PC-3 (cell line): ENCODE measurements at regions not wholly inside any gene's neighbourhood (a gene's known extent, or its start where the extent isn't known, plus 50 kb on each side); places are given as distances from the start of the nearest gene placed in this dataset.

Experiments used
- ATAC-seq: fragments of 200-7000 bp; cut with Tn5 transposase; 2 replicates; pipeline ENCODE4 v1.9.1; 2020; ENCODE audit warnings: mild to moderate bottlenecking, moderate library complexity
- BruUV-seq: library from RNA; stranded (reverse); fragments of 400-500 nt; replicated peaks from 2 replicates; lab custom pipeline; 2021; lab: Mats Ljungman, UMichigan
- CTCF ChIA-PET: fragments of 300-600 bp; sonication (Branson Sonifier 250); formaldehyde crosslinking; loops from one replicate; lab custom pipeline; 2022; ENCODE audit warnings: antibody characterized with exemption; lab: Charles Lee
- POLR2A ChIA-PET: fragments of 300-600 bp; sonication (Branson Sonifier 250); formaldehyde crosslinking; loops from one replicate; lab custom pipeline; 2022; ENCODE audit warnings: antibody characterized with exemption; ENCODE audit not compliant: unreplicated experiment; lab: Charles Lee
- DNase-seq: peaks from one replicate; pipeline ENCODE4 v3.0.0-alpha.2; 2015
- H2AFZ ChIP-seq: fragments of 300-600 bp; sonication (generic); 2 replicates; pipeline ENCODE4 v1.6.0; 2016; ENCODE audit warnings: antibody characterized with exemption, low read length
- H3F3A ChIP-seq: fragments of 300-600 bp; sonication (generic); one replicate; pipeline ENCODE4 v1.6.0; 2017; ENCODE audit warnings: antibody characterized with exemption, low read length, control low read depth, mild to moderate bottlenecking; ENCODE audit not compliant: unreplicated experiment
- H3K27ac ChIP-seq: fragments of 300-600 bp; sonication (generic); 2 replicates; pipeline ENCODE4 v1.5.1; 2016; ENCODE audit warnings: mild to moderate bottlenecking, low read length
- H3K27me3 ChIP-seq: fragments of 300-600 bp; sonication (generic); 2 replicates; pipeline ENCODE4 v1.6.1; 2016; ENCODE audit warnings: low read length, mixed read lengths
- H3K36me3 ChIP-seq: fragments of 300-600 bp; sonication (generic); 2 replicates; pipeline ENCODE4 v1.6.1; 2016; ENCODE audit warnings: low read depth, mixed run types, low read length, mixed read lengths
- H3K4me1 ChIP-seq: fragments of 300-600 bp; sonication (generic); 2 replicates; pipeline ENCODE4 v1.5.1; 2016; ENCODE audit warnings: low read length; ENCODE audit not compliant: insufficient read depth
- H3K4me2 ChIP-seq: fragments of 300-600 bp; sonication (generic); 2 replicates; pipeline ENCODE4 v1.6.0; 2016; ENCODE audit warnings: low read length
- H3K4me3 ChIP-seq: fragments of 300-600 bp; sonication (generic); 2 replicates; pipeline ENCODE4 v1.5.1; 2016; ENCODE audit warnings: mild to moderate bottlenecking, low read length, mixed read lengths
- H3K79me2 ChIP-seq: fragments of 300-600 bp; sonication (generic); 2 replicates; pipeline ENCODE4 v1.6.1; 2017; ENCODE audit warnings: low read length, mixed read lengths
- H3K9ac ChIP-seq: fragments of 300-600 bp; sonication (generic); 2 replicates; pipeline ENCODE4 v1.6.0; 2016; ENCODE audit warnings: mild to moderate bottlenecking, low read length
- H3K9me2 ChIP-seq: fragments of 300-600 bp; sonication (generic); replicated peaks from 2 replicates; pipeline ENCODE4 v1.6.1; 2016; ENCODE audit warnings: mixed run types, low read length, mixed read lengths
- H3K9me3 ChIP-seq: fragments of 300-600 bp; sonication (generic); 2 replicates; pipeline ENCODE4 v1.6.1; 2016; ENCODE audit warnings: low read length, mixed read lengths
- H4K20me1 ChIP-seq: fragments of 300-600 bp; sonication (generic); 2 replicates; pipeline ENCODE4 v1.6.1; 2016; ENCODE audit warnings: low read length, mixed read lengths
- EZH2 ChIP-seq: fragments of 300-600 bp; sonication (generic); IDR thresholded peaks from one replicate; pipeline ENCODE4 v1.6.1; 2017; ENCODE audit warnings: antibody characterized with exemption, mild to moderate bottlenecking, low read length; ENCODE audit not compliant: unreplicated experiment
- EZH2phosphoT487 ChIP-seq: fragments of 300-600 bp; sonication (generic); IDR thresholded peaks from 2 replicates; pipeline ENCODE4 v1.6.1; 2018; ENCODE audit warnings: mild to moderate bottlenecking, antibody characterized with exemption, low read length, borderline replicate concordance
- intact Hi-C: fragments of 100-400 bp; cut with micrococcal nuclease; formaldehyde crosslinking; loops from 2 replicates; pipeline ENCODE4 v1.9.0; 2023
- TF ChIP-seq, protein P1 (sequence below): fragments of 300-600 bp; sonication (generic); conservative IDR thresholded peaks from 2 replicates; pipeline ENCODE4 v1.5.1; 2017; ENCODE audit warnings: antibody characterized with exemption, low read depth, mild to moderate bottlenecking, low read length

DNA sequence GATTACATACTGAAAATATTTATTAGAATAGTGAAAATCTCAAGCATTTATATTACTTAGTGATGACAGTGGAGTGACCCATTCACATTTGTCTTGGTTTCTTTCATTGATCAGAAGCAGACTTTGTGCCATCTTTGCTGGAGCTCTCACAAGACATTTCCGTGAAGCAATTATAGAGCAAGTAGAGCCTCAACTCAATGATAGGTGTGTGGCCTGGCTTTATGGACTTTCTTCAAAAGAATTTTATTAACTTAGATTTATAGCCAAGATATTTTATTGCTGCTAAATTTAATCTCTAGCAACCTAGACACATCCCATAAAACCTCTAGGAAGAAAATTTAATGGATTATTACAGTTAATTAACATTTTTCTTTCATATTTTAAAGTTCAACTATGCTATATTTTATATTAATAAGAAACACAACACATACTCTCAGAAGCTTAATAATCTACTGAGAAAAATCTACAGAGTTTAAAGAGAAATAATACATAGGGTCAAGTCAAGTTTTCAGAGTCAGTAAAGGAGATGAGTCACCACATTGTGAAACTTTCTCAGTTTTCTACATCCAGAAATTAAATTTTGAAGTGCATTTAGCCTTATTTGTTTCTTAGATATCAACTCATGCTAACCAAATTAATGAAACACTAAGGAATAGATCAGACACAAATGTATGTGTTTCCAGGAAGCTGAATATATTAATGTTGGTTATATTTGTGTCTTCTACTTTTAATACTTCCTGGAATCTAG is 160.5 kb downstream of the LACC1 start:
- Histone ChIP-seq H3K9ac (no peak overlapping the region), H3F3A (no peaks in the 10 kb centered on the region), H3K4me3 (no peak overlapping the region), H3K4me2 (peak overlapping the region; percentile 40), H3K9me3 (no peaks in the 10 kb centered on the region), H3K9me2 (no peaks in the 10 kb centered on the region), H3K79me2 (no peaks in the 10 kb centered on the region), H2AFZ (no peak overlapping the region), H3K36me3 (no peaks in the 10 kb centered on the region), H4K20me1 (no peaks in the 10 kb centered on the region), H3K27ac (peak overlapping the region; percentile 15), H3K4me1 (peaks cover 28% of the 10 kb centered on the region), H3K27me3 (no peaks in the 10 kb centered on the region)
- ATAC-seq, result peak; percentile 53
- intact Hi-C loops, result no loop called here
- DNase-seq, result peak; percentile 45
- TF ChIP-seq, protein P1, sequence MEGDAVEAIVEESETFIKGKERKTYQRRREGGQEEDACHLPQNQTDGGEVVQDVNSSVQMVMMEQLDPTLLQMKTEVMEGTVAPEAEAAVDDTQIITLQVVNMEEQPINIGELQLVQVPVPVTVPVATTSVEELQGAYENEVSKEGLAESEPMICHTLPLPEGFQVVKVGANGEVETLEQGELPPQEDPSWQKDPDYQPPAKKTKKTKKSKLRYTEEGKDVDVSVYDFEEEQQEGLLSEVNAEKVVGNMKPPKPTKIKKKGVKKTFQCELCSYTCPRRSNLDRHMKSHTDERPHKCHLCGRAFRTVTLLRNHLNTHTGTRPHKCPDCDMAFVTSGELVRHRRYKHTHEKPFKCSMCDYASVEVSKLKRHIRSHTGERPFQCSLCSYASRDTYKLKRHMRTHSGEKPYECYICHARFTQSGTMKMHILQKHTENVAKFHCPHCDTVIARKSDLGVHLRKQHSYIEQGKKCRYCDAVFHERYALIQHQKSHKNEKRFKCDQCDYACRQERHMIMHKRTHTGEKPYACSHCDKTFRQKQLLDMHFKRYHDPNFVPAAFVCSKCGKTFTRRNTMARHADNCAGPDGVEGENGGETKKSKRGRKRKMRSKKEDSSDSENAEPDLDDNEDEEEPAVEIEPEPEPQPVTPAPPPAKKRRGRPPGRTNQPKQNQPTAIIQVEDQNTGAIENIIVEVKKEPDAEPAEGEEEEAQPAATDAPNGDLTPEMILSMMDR, result no peak
- TF ChIP-seq EZH2phosphoT487 (no peak), EZH2 (no peak)
- BruUV-seq, result no TSS peak
- POLR2A ChIA-PET, result no interaction called here
- CTCF ChIA-PET, result no interaction called here

DNA sequence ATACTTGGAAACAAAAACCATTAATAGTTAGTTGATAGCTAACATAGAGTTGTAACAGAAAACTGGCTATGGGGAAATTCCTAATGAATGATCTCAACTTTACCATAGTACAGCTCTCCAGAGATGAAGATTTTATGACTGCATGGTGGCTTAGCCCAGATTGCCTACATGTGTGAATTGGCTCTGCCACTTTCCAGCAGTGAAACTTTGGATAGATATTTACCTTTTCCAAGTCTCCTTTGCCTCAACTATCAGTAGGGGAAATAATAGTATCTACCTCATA is 161.1 kb downstream of the LACC1 start:
- peaks cover 34% of the 10 kb centered on the region for H3K4me1 ChIP-seq
- no peak for TF ChIP-seq EZH2phosphoT487
- TF ChIP-seq, protein P1, result no peak
- no peaks in the 10 kb centered on the region for H3K36me3 ChIP-seq
- intact Hi-C loops, result no loop called here
- no TSS peak for BruUV-seq
- H3K4me3 ChIP-seq, result no peak overlapping the region
- ATAC-seq (no peak), DNase-seq (peak; percentile 11)
- H2AFZ ChIP-seq, result no peak overlapping the region
- H3K9me3 ChIP-seq, result no peaks in the 10 kb centered on the region
- H3K27me3 ChIP-seq, result no peaks in the 10 kb centered on the region
- peak overlapping the region; percentile 15 for H3K27ac ChIP-seq
- H3K9me2 ChIP-seq, result no peaks in the 10 kb centered on the region
- no peaks in the 10 kb centered on the region for H3F3A ChIP-seq
- H3K79me2 ChIP-seq, result no peaks in the 10 kb centered on the region
- H3K9ac ChIP-seq, result no peak overlapping the region
- POLR2A ChIA-PET, result no interaction called here
- peak overlapping the region; percentile 40 for H3K4me2 ChIP-seq
- CTCF ChIA-PET, result no interaction called here
- no peaks in the 10 kb centered on the region for H4K20me1 ChIP-seq

DNA sequence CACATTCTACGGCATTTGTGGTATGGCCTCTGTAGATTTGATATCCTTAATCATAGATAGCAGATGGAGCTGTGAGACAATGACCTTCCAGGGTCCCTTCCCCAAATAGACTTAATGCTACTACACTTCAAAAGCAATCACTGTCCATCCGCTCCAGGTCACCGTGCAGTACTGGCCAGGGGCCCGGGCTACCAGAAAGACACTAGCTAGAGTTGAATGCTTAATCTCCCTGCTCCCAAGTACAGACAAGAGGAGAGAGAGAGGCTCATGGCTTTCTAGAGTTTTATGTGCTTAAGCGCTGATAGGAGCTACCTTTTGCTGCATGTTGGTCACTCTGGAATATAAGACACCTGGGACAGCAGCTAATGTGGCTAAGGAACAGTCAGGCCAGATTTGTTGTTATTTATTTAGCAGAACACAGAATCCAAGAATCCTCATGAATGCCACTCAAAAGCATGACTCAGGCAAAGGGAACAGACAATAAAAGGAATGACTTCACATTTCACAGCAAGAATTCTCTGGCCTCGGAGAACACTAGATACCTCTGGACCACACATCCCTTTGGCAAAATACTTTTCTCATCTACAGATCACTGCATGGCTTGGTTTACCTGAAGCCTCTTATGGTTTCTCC is 165.0 kb downstream of the LACC1 start:
- Histone ChIP-seq H3K4me1 (peaks cover 36% of the 10 kb centered on the region), H3K36me3 (no peaks in the 10 kb centered on the region), H3K9me3 (no peaks in the 10 kb centered on the region), H3K9ac (no peak overlapping the region), H2AFZ (no peak overlapping the region), H3F3A (no peaks in the 10 kb centered on the region), H3K4me3 (no peak overlapping the region), H3K27me3 (no peaks in the 10 kb centered on the region), H3K79me2 (no peaks in the 10 kb centered on the region), H3K9me2 (no peaks in the 10 kb centered on the region), H3K27ac (peak overlapping the region; percentile 41), H4K20me1 (no peaks in the 10 kb centered on the region), H3K4me2 (peak overlapping the region; percentile 26)
- DNase-seq (peak; percentile 76), ATAC-seq (peak; percentile 91)
- TF ChIP-seq, protein P1, result no peak
- TF ChIP-seq EZH2phosphoT487 (no peak), EZH2 (no peak)
- intact Hi-C loops, result no loop called here
- BruUV-seq, result no TSS peak
- ChIA-PET CTCF (no interaction called here), POLR2A (interaction anchor here (0.7 kb wide), 1 partner anchor 714 kb away, joined by 5 read pairs; no protein-coding TSS in a partner anchor)
